NCI-H2081 treated with DMSO at 0.1 percent for 48 hours (cell line): ENCODE measurements at regions not wholly inside any gene's neighbourhood (a gene's known extent, or its start where the extent isn't known, plus 50 kb on each side); places are given as distances from the start of the nearest gene placed in this dataset.
A peak's percentile ranks its signal among the peaks of the same experiment; 100 is the strongest.
"Not testable (repeated sequence)": the region's sequence is repeated elsewhere in the genome, so short reads cannot be mapped to it uniquely, and the experiment has no call there.

Source experiments
- DNase-seq: peaks from one replicate; lab custom pipeline; 2025; lab: John Stamatoyannopoulos, UW

DNA sequence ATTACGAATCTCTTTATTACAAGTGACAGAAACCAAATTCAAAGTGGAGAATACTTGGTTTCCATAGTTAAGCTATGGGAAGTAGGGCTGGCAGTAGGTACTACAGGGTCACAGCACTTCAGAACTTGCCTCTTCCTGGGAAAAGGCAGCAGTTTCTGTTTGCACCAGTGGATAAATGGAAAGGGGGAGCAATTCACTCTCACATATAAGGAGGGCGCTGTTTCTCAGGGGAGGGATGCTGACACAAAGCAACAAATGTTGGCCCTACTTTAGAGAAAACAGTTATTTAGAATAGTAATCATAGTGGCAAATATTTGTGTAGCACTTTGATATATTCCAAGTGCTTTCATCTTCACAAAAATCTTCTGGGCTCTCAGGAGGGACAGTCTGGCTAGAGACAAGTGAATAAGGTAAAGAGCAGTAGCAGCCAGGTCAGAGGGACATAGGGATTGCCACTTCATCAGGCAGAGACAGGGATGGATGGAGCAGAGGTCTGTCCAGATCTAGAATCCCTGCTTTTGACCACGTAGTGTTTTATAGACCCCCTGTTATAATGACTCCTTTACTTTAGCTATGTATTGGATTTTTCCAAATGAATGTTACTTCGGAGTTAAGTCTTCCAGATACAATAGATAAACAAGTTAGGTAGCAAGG, 554.8 kb upstream of the SGCD start:
- no peak for DNase-seq

DNA sequence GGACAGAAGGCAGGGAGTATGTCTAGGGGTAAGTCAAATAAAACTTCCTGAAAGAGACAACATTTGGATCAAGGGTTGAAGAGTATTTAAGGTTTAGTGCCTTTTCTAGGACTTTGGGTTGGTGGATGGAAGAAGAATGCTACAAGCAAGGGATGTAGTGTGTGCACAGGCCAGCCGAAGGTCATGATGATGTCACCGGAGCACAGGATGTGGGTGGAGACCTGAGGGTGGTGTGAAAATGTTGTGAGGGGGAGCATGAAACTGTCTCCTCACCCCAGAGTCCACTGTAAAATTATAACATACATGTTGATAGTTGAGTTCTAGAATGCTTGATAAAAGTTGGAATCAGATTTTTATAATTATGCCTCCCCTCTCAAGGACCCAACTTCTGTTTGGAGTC, 553.3 kb upstream of the SGCD start:
- no peak for DNase-seq

- no peak for DNase-seq
Measured at GRCh38 chr5:155780260-155780659, 546.7 kb upstream of the SGCD start.

DNA sequence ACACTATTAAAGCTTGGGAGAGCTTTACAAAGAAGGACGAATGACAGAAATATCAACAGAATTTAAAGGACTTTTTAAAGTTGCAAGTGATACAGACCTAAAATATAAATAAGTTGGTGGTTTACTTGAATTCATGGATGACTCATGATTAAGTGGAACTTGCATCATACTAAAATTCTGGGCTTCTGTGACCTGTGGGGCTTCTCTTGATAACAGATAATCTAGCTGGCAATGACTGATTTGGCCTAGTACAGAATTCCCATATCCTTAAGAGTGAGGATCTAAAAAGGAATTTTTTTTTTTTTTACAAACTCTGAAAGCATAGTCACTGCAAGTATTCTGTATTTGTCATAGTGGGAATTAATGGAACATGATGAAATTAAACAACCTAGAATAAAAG, 543.7 kb upstream of the SGCD start:
- no peak for DNase-seq

DNA sequence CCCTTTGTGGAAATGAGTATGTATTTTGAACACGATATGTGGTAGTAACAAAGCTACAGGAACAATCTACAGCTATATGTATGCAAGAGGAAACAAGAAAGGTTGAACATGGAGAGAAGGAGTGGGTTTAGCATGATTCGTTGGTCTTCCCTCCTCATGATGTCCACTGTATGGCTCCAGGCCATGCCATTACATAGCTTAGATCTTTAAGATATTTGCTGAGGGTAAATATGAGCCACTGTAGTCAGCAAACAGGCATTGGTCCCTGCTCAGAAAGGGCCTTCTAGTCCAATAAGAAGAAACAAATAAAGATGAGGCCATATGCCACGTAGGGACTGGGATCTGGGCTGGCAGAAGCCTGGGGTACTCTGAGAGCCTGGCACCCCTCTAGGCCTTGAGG, 543.2 kb upstream of the SGCD start:
- DNase-seq = no peak

GRCh38 chr5:155786108-155786507, 540.9 kb upstream of the SGCD start:
- no peak for DNase-seq

- no peak for DNase-seq
Measured at GRCh38 chr5:155792873-155793272, 534.1 kb upstream of the SGCD start.

GRCh38 chr5:155794795-155795194, 532.2 kb upstream of the SGCD start:
- no peak for DNase-seq

- no peak for DNase-seq
Measured at GRCh38 chr5:155799308-155799707, 527.7 kb upstream of the SGCD start.

- DNase-seq = no peak
Measured at GRCh38 chr5:155807884-155808576, 518.9 kb upstream of the SGCD start.

DNA sequence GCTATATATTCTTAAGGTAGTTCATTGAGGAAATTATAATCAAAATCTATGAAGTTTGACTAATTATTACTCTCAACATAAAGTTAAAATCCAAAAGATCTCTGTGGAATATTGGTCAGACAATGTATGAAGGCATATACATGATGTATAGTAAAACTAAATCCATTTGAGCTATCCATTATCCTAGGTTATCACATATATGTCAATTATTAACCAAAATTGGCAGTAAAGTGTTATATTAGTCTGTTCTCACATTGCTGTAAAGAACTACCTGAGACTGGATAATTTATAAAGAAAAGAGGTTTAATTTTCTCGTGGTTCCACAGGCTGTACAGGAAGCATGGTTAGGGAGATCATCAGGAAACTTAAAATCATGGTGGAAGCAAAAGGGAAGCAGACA, 511.7 kb upstream of the SGCD start:
- DNase-seq = no peak

DNA sequence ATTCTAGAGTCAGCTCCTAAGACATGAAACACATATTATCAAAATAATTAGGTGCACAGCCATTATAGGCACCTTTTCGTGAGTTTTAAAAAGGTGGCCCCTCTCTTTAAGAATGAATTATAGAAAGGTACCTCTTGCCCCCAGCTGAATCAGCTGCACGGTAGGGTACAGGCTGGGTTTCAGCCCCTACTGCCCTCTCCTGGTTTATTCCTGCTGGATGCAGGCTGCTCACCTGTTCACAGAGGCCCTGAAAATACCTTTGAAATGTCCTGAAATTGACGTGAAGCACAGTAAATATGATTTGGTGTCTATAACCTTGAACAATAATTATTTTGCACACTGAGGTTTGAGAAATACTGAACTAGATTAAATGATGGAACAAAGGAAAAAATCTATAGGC, 504.8 kb upstream of the SGCD start:
- DNase-seq = no peak

DNA sequence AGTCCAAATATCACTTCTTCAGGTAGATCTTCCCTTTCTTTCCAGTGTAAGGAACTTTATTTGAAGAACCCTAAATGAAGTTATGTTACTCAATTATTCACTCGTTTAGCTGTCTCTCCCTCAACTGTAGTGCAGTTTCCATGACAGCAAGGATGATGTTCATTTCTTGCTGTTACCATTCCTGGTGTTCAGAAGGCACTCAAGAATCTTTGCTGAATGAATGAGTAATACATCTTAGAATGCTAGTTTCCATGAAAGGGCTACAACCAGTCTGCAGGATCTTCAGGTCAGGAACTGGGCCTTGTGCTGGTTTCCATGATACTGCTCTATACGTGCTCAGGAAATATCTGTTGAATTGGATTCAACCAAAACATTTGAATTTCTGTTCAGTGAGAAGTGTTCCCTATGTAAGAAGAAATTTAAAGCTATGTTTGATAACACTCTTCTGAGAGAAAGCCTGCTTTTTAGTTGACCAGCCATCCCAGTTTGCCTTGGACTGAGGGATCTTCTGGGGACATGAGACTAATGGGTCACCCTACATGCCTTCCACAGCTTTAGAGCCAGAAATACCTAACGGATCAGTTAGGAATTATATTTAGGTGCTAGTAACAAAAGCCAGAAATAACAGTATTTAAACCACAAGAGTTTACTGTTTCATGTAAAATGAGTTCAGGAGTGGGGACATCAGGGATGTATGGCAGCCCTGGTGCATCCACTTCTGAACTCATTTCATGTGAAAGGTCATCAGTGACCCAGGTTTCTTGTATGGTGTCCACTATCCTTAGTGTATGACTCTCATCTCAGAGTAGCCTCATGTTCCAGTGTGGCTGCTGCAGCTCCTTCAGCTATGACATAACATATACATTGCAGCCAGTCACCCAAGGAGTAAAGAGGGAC, 500.1 kb upstream of the SGCD start:
- no peak for DNase-seq

DNA sequence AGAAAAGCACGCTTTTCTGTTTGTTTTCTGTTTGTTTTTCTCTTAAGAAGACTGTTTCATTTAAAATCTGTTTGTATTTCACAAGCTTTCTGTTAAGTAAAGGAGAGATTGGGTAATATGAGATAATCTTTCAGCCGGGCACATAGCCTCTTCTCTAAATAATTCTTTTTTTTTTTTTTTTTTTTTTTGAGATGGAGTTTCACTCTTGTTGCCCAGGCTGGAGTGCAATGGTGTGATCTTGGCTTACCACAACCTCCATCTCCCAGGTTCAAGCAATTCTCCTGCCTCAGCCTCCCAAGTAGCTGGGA, 499.5 kb upstream of the SGCD start:
- not testable (repeated sequence) for DNase-seq

GRCh38 chr5:155827949-155828348, 499.0 kb upstream of the SGCD start:
- DNase-seq = no peak

DNA sequence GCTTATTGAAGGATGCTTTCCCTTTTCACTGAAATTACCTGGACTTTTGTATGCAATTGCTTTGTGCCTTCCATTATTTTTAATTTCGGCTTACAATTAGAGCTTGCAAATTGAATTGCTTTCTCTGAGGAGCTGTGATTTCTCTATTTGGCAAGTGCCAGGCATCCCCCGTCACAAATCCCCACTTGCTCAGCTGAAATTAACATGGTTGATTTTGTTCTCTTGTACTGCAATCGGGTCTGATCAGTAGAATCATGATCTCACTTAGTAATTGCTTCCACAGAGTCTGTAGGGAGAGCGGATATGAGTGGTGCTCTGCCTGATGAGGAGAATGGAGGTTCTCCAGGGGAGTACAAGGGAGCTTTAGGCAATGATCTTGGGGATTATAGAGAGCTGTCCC, 495.5 kb upstream of the SGCD start:
- DNase-seq = no peak

- no peak for DNase-seq
Measured at GRCh38 chr5:155833287-155833686, 493.7 kb upstream of the SGCD start.

GRCh38 chr5:155834271-155834975, 492.5 kb upstream of the SGCD start:
- no peak for DNase-seq

- DNase-seq = no peak
Measured at GRCh38 chr5:155836089-155836803, 490.7 kb upstream of the SGCD start.

DNA sequence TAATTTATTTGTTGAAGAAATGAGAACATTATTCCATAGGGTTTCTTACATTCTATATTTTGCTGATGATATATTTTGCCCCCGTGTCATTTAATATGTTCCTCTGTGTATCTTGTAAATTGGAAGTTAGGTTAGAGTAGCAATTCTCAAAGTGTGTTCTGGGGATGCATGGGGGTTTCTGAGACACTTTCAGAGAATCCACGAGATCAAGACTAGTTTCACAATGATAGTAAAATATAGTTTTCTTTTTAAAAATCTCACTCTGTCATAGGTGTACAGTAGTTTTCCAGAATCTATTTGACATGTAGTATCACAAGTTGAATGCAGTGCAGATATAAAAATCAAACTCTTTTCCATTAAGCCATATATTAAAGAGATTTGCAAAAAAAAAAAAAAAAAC, 488.6 kb upstream of the SGCD start:
- no peak for DNase-seq

DNA sequence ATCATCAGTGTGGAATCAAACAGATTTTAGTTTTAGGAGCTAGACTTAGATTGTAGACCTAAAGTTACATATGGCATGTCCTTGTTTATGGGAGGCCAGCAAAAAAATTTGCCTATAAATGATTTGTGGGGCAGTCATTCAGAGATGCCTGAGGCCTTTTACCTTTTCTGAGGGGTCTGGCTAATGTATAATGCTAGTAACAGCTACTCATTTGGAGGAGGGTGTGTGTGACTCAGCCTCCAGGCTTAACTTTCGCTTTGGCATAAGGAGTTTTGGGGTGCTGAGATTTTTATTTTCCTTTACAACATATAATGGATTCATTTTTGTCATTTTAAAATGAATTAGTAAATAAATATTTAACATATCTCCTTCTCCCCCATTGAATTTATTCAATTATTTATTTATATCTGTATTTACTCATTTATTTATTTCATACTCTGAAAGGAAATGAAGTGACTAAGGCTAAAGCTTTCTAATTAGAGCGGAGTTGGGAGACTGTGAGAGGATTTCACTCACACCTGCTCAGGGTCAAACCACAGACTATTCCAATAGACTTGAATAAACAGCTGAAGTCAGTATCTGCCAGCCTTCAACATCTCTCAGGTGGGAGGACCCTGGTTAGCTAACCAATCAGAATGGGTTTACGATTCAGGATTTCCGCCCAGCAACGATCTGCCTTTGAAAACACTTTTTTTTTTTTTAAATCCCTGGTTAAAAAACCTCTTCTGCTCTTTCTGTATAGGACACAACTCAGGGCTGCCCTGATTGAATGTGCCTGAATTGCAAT, 487.5 kb upstream of the SGCD start:
- DNase-seq = peak; percentile 37
